Hindlimb muscle (tissue), 1 donor: ENCODE measurements at regions not wholly inside any gene's neighbourhood (a gene's known extent, or its start where the extent isn't known, plus 50 kb on each side); places are given as distances from the start of the nearest gene placed in this dataset.
"Not testable (repeated sequence)": the region's sequence is repeated elsewhere in the genome, so short reads cannot be mapped to it uniquely, and the experiment has no call there.

ENCODE experiments used
- DNase-seq: peaks from one replicate; pipeline ENCODE4 v3.0.0-alpha.2; 2013

- no peak for DNase-seq
Observed at GRCh38 chr3:84679211-84679610, 279.6 kb upstream of the CADM2 start.

DNA sequence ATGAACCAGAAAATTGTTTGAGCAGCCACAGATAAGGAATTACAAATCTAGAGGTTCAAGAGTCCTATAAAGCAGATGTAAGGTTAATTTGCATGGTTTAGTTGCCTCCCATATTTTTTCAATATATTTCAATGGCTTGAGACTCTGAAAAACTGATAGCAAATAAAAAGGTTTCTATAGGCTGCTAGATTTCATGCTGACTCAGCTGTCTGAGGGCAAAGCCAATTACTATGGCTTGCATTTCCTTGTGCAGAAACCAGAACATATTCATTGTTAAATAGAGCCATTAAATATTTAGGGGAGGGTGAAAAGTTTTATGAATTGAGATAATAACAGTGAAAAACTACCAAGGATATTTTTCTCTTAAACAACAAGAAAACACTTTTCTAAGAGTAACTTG is 278.1 kb upstream of the CADM2 start:
- DNase-seq = no peak

DNA sequence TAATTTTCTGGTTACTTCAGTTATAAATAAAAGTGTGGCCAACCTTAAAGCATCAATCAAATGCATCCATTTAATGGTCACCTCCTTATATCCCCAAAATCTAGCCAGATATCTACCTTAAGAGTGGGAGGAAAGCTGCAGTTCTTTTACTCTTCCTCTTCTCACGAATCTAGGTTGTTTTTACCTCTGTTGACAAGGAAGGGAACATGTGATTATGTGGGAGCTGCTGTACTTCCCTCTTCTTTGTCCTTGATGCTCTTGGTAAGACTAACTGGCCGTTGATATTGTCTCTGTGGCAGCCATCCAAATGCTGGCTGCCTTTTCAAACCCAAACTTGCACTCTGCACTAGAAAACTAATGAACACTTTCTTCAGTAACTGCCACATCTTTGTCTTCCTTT is 275.3 kb upstream of the CADM2 start:
- no peak for DNase-seq

GRCh38 chr3:84685467-84685866 is 273.3 kb upstream of the CADM2 start:
- no peak for DNase-seq

GRCh38 chr3:84692261-84692660 is 266.5 kb upstream of the CADM2 start:
- DNase-seq = no peak

GRCh38 chr3:84710288-84710687 is 248.5 kb upstream of the CADM2 start:
- DNase-seq = not testable (repeated sequence)

GRCh38 chr3:84717894-84718293 is 240.9 kb upstream of the CADM2 start:
- no peak for DNase-seq

- DNase-seq = no peak
Observed at GRCh38 chr3:84724877-84725276, 233.9 kb upstream of the CADM2 start.

DNA sequence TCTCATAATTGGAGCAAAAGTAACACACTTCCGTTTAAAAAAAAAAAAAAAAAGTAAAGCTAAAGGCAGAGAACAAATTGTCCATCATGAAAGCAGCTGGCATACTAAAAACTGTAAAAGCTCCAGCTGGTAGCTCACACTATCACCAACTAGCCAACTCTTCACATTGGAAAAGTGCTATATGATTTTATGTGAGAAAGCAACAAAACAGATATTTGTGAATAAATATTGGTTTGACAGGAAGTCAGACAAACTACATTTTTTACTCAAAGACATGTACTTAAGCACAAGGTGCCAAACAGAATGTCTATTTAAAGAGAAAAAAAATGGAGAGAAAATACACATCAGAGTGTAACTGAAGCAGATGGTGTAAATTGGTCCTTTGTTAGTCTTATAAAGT is 231.2 kb upstream of the CADM2 start:
- no peak for DNase-seq

GRCh38 chr3:84734731-84735130 is 224.1 kb upstream of the CADM2 start:
- DNase-seq = not testable (repeated sequence)

- DNase-seq = no peak
Observed at GRCh38 chr3:84738086-84738485, 220.7 kb upstream of the CADM2 start.

GRCh38 chr3:84742915-84743425 is 215.8 kb upstream of the CADM2 start:
- DNase-seq = no peak

GRCh38 chr3:84744130-84744529 is 214.7 kb upstream of the CADM2 start:
- no peak for DNase-seq

DNA sequence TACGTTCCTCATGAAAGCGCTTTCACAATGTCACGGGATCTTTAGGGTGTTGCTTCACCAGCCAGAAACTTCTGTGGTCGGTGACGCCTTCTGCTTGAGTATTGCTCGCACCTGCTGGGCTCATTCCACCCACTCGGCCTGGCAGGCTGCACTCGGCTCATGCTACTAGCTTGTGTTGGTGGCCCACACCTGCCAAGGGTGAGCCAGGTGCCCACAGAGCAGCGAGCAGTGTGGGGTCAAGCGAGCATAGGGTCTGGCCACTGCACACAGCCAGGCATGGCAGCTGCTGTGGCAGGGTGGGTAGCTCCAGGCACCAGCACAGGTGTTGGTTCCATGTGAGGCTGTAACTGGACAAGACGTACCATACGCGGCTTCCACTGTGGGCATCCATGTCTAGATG is 202.9 kb upstream of the CADM2 start:
- no peak for DNase-seq

DNA sequence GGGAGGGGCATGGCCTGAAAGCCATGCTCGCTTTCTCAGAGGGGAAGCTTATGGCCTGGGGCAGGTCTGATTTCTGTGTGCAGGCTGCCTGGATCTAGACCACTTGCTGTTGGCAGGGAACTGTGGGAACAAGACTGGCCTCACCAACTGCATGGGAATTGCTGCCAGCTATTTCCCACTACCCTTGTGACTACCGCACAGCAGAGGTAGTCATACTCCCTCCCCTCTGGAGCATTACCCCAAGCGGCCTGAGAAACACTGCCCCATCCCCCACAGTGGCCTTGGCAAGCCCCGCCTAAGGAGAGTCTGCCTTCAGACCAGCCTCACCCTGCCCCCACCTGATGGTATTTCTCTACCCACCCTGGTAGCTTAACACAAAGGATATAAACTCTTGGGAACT is 199.4 kb upstream of the CADM2 start:
- no peak for DNase-seq

DNA sequence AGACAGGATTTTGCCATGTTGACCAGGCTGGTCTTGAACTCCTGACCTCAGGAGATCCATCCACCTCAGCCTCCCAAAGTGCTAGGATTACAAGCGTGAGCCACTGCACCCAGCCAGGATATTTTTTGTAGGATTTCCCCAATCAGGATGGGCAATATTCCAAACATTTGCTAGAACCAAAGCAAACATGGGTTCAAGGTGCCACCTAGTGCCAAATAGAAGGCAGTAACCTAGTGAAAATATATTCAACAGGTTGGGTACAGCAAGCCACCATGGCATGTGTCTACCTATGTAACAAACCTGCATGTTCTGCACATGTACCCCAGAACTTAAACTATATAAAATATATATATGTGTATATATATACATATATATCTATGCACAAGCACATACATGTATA is 185.9 kb upstream of the CADM2 start:
- DNase-seq = no peak

DNA sequence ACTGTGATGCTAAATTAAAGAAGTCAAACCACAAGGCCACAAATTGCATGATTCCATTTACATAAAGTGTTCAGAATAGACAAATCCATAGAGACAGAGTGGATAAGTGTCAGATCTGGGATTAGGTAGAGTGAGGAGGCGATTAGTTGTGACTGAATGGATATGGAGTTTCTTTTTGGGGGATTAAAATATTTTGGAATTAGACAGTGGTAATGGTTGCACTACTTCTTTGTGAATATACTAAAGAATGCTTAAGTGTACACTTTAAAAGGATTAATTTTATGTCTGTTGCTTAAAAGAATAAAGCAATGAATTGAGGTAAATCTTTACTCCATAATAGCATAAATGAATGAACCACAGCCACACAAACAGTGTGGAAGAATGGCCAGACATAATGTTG is 175.5 kb upstream of the CADM2 start:
- DNase-seq = no peak

- no peak for DNase-seq
Observed at GRCh38 chr3:84789961-84790360, 168.8 kb upstream of the CADM2 start.

DNA sequence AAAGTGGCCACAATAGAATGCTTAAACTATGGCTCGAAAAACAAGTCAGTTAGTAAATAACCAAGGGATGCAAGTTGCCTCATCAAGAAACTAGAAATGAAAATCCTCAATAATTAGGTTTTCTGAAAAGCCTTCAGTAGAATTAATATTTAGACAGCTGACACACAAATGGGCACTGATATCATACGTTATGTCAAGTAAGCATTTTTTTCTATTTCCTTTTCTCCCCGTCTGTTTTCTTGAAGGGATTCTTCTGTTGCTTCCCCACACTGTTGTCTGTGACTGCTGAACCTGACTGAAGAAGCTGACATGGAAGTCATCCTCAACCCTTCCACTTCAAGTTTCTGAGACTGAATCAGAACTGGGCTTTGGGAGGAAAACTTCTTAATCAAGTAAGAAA is 151.8 kb upstream of the CADM2 start:
- DNase-seq = no peak

DNA sequence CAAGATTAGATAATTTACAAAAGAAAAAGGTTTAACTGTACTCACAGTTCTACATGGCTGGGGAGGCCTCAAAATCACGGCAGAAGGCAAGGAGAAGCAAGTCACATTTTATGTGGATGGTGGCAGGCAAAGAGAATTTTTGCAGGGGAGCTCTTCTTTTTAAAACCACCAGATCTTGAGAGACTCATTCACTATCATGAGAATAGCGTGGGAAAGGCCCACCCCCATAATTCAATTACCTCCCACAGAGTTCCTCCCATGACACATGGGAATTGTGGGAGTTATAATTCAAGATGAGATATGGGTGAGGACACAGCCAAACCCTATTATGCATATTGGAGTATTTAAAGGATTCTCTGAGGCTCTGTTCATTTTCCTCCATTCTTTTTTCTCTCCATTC is 138.7 kb upstream of the CADM2 start:
- no peak for DNase-seq

DNA sequence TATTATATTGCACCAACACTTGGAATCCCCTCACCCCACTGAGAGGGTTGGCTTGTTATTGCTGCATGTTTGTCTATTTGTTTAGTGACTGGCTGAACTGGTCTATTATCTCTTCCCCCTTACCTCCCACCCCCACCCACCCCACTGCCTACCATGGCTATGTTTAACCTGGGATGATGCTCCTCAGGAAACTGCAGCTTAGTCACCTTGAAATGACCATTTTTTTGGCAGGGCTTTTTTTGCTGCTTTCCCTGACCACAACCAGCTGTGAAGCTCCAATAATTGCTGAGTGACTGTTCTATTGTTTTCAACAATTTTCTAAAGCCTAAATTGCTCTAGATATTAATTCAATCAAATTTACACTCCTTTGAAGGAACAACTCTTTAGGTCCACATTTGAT is 137.9 kb upstream of the CADM2 start:
- no peak for DNase-seq

DNA sequence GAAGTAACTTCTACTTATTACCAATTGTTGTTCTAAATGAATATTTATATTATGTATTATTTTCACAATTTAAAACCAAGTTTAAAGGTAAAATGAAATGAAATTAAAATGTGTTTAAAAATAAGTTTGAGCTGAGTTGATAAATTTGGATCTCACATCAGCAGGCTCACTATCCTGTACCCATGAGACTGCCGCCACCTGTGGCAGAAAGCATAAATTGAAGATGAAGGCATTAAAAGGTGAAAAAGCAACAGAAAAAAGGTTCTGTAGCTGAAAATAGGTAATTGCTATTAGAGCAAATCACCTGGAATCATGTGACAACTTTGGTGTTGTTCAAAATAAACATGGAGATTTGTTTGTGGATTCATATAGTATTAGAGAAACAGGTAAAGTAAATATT is 133.0 kb upstream of the CADM2 start:
- DNase-seq = no peak

DNA sequence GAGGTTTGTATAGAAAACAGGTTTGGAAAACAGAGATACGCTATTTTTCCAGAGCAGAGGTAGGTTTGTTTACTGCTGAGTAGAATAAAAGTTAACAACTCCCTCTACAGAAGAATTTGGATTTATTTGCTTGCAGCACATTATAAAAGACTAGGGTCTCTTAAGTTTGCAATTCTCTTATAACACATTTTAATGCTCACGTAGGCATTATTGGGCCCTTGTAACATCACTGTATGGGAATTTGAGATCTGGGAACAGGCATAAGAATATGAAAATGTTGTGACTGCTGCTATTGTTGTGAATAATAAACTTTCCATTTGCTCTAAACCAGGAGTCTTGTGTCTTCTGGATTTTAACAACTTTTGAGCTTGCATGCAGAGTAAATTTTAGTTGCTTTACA is 128.3 kb upstream of the CADM2 start:
- no peak for DNase-seq

- DNase-seq = no peak
Observed at GRCh38 chr3:84835366-84835765, 123.4 kb upstream of the CADM2 start.

DNA sequence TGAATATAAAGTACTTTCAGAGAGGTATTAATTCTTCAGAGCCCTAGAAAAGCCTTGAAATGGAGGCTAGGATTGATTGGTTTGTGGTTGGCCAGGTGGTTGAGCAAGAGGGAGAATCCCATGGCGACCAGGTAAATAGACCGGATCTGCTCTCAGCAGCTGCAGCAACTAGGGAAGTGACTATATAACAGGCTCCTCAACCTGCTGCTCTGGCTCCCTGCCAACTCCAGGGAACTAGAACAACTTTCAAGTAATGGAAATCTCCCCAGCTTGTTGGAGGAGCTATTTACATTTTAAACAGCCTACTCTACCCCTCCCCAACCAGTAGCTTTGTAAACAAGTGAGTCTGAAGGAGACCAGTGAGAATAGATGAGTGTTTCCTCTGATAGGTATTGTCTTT is 121.8 kb upstream of the CADM2 start:
- DNase-seq = no peak

DNA sequence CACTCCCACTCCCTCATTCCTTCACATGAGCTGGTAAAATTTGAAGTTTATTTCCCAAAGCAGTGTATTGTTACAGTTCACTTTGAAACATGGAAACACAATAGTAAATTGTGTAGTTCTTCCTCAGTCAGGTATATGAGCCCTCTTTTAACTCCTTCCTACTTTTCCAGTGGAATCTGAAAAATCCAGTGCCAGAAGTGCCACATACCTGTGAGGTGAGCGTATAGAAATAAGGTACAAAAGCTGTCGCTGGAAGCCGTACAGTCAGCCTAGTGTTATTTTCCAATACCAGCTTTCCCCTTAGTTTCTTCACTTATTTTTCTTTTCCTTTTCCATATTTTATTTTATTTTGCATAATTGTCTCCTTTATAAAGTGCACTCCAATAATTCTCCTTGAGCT is 81.7 kb upstream of the CADM2 start:
- no peak for DNase-seq
